ENCODE measurements at regions not wholly inside any gene's neighbourhood (a gene's known extent, or its start where the extent isn't known, plus 50 kb on each side); places are given as distances from the start of the nearest gene placed in this dataset.

DNA sequence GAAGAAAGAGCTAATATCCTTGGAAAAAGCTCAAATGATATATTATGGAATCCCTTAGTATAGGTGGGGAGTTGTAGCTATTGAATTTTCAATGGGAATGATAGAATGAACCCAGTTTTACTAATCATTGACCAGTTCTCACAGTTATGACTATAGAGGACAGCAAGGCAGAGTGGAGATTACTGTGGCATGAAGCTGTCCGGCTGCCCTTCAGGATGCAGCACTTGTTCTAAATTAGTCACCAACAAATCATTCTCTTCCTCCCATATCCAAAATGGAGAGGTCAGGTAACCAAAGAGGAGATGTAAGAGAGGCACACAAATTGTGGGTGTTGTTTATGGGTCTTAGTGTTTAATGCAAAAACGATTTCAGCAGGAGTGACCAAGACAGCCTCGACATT lies 1490.0 kb upstream of the MIR17HG start:
- TF ChIP-seq, protein P1, sequence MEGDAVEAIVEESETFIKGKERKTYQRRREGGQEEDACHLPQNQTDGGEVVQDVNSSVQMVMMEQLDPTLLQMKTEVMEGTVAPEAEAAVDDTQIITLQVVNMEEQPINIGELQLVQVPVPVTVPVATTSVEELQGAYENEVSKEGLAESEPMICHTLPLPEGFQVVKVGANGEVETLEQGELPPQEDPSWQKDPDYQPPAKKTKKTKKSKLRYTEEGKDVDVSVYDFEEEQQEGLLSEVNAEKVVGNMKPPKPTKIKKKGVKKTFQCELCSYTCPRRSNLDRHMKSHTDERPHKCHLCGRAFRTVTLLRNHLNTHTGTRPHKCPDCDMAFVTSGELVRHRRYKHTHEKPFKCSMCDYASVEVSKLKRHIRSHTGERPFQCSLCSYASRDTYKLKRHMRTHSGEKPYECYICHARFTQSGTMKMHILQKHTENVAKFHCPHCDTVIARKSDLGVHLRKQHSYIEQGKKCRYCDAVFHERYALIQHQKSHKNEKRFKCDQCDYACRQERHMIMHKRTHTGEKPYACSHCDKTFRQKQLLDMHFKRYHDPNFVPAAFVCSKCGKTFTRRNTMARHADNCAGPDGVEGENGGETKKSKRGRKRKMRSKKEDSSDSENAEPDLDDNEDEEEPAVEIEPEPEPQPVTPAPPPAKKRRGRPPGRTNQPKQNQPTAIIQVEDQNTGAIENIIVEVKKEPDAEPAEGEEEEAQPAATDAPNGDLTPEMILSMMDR (IDR thresholded peaks at IDR 0.05; ENCODE audit: low read depth, low read length, poor library complexity, severe bottlenecking) = no peak
- TF ChIP-seq EZH2phosphoT487 (IDR thresholded peaks at IDR 0.05; ENCODE audit: borderline replicate concordance, low read length) = no peak
